GM12878 (cell line): ENCODE measurements at regions not wholly inside any gene's neighbourhood (a gene's known extent, or its start where the extent isn't known, plus 50 kb on each side); places are given as distances from the start of the nearest gene placed in this dataset.

Experiments
- CUX1 ChIP-seq: IDR thresholded peaks from 2 replicates; pipeline ENCODE4 v1.6.1; 2012; ENCODE audit warnings: improper control_type of control experiment, low read depth, low read length; ENCODE audit not compliant: insufficient replicate concordance
- MAX ChIP-seq: IDR thresholded peaks from 2 replicates; pipeline ENCODE4 v1.6.1; 2012; ENCODE audit warnings: low read depth, low read length, improper control_type of control experiment
- MEF2B ChIP-seq: fragments of 450-650 bp; IDR thresholded peaks from 2 replicates; pipeline ENCODE4 v1.6.1; 2018; ENCODE audit warnings: mild to moderate bottlenecking, moderate library complexity; ENCODE audit not compliant: partially characterized antibody, poor library complexity, severe bottlenecking
- MLLT1 ChIP-seq: fragments of 450-650 bp; IDR thresholded peaks from 2 replicates; pipeline ENCODE4 v1.6.1; 2016; ENCODE audit warnings: mild to moderate bottlenecking
- MYB ChIP-seq: fragments of 150-350 bp; IDR thresholded peaks from 2 replicates; pipeline ENCODE4 v1.6.1; 2014; ENCODE audit warnings: mild to moderate bottlenecking, low read depth, low read length, borderline replicate concordance
- SPI1 ChIP-seq: IDR thresholded peaks from 2 replicates; pipeline ENCODE4 v1.6.1; 2011; ENCODE audit warnings: low read depth, mild to moderate bottlenecking, low read length, moderate library complexity, borderline replicate concordance; ENCODE audit not compliant: insufficient read depth
- ZNF687 ChIP-seq: fragments of 450-650 bp; IDR thresholded peaks from 2 replicates; pipeline ENCODE4 v1.6.1; 2017; ENCODE audit warnings: mild to moderate bottlenecking, moderate library complexity
- ZSCAN29 ChIP-seq: fragments of 450-650 bp; IDR thresholded peaks from 2 replicates; pipeline ENCODE4 v1.6.1; 2017; ENCODE audit warnings: mild to moderate bottlenecking, moderate library complexity

- TF ChIP-seq MEF2B (no peak), ZSCAN29 (peak; percentile 52), CUX1 (peak; percentile 47), MAX (peak; percentile 66), SPI1 (peak; percentile 80), MYB (no peak), ZNF687 (peak; percentile 89), MLLT1 (peak; percentile 0; the same call in 1 of the 2 replicates)
- TF ChIP-seq, all 136 proteins: peak for 22
Observed at GRCh38 chr1:234979296-234980279, 149.0 kb downstream of the TOMM20 start (continued).
